Prostate gland (tissue), 2 donors: ENCODE measurements at regions not wholly inside any gene's neighbourhood (a gene's known extent, or its start where the extent isn't known, plus 50 kb on each side); places are given as distances from the start of the nearest gene placed in this dataset.

Experiments
- CTCF ChIP-seq, 4 experiments: fragments of 200-600 bp in 2 of 4; fragments of 450-650 bp in 2 of 4; sonication (generic) in 2 of 4; IDR thresholded peaks; 1 replicate in 3 of 4; 2 replicates in 1 of 4; pipeline ENCODE4 v1.5.1; 2016 to 2019; ENCODE audit warnings: antibody characterized with exemption in 4 of 4, mild to moderate bottlenecking in 2 of 4, moderate library complexity in 2 of 4
- POLR2AphosphoS5 ChIP-seq: sonication (generic); formaldehyde crosslinking; IDR thresholded peaks from one replicate; pipeline ENCODE4 v1.6.1; 2017; ENCODE audit warnings: antibody characterized with exemption

GRCh38 chr9:80231318-80232236 lies 659.8 kb downstream of the TLE4 start:
- TF ChIP-seq CTCF (IDR thresholded peaks at IDR 0.05) = no peak
- TF ChIP-seq POLR2AphosphoS5 = no peak
